ENCODE measurements at regions not wholly inside any gene's neighbourhood (a gene's known extent, or its start where the extent isn't known, plus 50 kb on each side); places are given as distances from the start of the nearest gene placed in this dataset.
"Not testable (repeated sequence)": the region's sequence is repeated elsewhere in the genome, so short reads cannot be mapped to it uniquely, and the experiment has no call there.

GRCh38 chr10:44724415-44725174 lies 186.5 kb upstream of the TMEM72 start:
- no peak for DNase-seq (ENCODE audit: extremely low read depth in 1 of 2, low read depth in 1 of 2)

GRCh38 chr10:44725404-44725803 lies 185.7 kb upstream of the TMEM72 start:
- DNase-seq (ENCODE audit: extremely low read depth in 1 of 2, low read depth in 1 of 2): no peak

DNA sequence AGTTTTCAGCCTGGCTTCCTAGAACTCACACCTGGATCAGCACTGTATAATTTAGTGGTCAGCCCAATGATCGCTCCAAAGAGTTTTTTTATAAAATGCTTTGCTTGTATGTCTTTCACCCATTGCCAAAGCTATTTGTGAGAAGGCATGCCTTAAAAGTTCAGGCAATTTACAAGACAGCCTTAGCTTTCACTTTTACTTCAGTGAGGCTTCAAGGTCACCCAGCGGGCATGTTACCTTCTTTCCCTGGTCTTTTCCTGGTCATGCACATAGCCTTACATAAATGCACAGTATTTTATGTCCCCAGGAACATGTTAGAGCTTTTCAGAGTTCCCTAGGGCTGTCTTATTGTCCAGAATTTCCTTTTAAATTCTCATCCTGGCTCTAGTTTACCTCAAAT lies 179.9 kb upstream of the TMEM72 start:
- no peak for DNase-seq (ENCODE audit: extremely low read depth in 1 of 2, low read depth in 1 of 2)

DNA sequence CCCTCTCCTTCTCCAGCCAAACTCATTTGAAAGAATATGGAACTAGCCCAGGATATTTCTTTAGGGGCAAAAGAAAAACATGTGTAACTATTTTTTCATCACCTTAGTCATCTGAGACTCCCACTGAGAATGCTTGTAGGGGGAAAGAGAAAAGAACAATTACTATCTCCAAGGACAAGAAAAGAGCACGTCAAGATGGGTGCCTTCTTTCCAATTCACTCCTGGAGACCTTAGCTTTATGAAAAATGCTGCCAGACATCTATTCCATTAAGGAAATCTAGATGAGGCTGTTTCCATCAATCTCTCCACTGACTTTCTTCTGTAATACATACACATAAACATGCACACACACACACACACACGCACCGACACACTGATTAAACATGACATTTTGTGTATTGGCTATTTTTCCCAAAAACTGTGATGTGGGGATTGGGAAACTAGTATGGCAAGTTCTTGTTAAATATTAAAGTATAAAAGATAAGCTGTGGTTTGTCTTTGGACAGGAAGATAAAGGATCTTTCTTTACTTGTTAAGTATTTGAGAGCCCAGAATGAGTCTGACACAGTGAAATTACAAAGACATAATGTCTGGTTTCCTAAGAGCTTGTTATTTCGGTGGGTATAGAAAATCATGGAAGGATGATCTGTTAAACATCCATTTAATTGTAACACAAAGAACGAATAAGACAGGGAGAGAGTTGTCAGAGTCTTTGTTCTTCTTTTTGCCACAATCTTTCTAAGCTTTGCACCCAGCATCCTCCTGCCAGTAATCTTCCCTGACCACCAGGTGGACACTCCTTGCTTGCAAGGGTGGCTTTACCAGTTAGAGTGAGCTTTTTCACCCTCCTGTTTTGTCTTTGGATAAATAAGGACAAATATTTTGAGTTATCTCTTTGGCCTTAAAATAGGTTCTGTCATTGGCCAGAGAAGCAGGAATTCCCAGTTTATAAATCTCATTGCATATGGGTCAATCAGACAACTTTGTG lies 177.3 kb upstream of the TMEM72 start:
- DNase-seq (ENCODE audit: extremely low read depth in 1 of 2, low read depth in 1 of 2): no peak

GRCh38 chr10:44742248-44742647 lies 168.9 kb upstream of the TMEM72 start:
- DNase-seq (ENCODE audit: extremely low read depth in 1 of 2, low read depth in 1 of 2): no peak

DNA sequence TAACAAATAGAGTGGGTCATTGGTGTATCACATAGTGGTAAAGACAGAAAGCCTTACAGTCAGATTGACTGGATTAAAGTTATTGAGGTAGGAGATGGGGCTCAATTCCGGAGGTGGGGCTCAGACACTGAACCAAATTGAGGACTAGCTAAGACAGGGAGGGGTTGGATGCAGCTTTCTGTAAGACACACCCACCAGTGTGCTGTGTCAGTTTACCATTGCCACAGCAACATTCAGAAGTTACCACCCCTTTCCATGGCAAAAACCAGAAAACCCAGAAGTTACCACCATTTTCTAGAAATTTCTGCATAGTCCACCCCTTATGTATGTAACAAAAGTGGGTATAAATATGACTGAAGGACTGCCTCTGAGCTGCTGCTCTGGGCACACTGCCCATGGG lies 167.6 kb upstream of the TMEM72 start:
- DNase-seq (ENCODE audit: extremely low read depth in 1 of 2, low read depth in 1 of 2): no peak

- no peak for DNase-seq (ENCODE audit: extremely low read depth in 1 of 2, low read depth in 1 of 2)
Observed at GRCh38 chr10:44745920-44746319, 165.2 kb upstream of the TMEM72 start.

GRCh38 chr10:44747593-44748172 lies 163.5 kb upstream of the TMEM72 start:
- DNase-seq (ENCODE audit: extremely low read depth in 1 of 2, low read depth in 1 of 2): no peak

GRCh38 chr10:44749151-44749550 lies 162.0 kb upstream of the TMEM72 start:
- no peak for DNase-seq (ENCODE audit: extremely low read depth in 1 of 2, low read depth in 1 of 2)

- DNase-seq (ENCODE audit: extremely low read depth in 1 of 2, low read depth in 1 of 2): no peak
Observed at GRCh38 chr10:44752451-44753441, 158.4 kb upstream of the TMEM72 start.

DNA sequence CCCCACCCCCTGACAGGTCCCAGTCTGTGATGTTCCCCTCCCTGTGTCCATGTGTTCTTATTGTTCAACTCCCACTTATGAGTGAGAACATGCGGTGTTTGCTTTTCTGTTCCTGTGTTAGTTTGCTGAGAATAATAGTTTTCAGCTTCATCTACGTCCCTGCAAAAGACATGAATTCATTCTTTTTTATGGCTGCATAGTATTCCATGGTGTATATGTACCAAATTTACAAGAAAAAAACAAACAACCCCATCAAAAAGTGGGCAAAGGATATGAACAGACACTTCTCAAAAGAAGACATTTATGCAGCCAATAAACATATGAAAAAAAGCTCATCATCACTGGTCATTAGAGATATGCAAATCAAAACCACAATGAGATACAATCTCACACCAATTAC lies 156.8 kb upstream of the TMEM72 start:
- DNase-seq (ENCODE audit: extremely low read depth in 1 of 2, low read depth in 1 of 2): not testable (repeated sequence)

GRCh38 chr10:44755481-44755880 lies 155.7 kb upstream of the TMEM72 start:
- no peak for DNase-seq (ENCODE audit: extremely low read depth in 1 of 2, low read depth in 1 of 2)

- no peak for DNase-seq (ENCODE audit: extremely low read depth in 1 of 2, low read depth in 1 of 2)
Observed at GRCh38 chr10:44756216-44756615, 154.9 kb upstream of the TMEM72 start.

- no peak for DNase-seq (ENCODE audit: extremely low read depth in 1 of 2, low read depth in 1 of 2)
Observed at GRCh38 chr10:44757551-44758205, 153.5 kb upstream of the TMEM72 start.

DNA sequence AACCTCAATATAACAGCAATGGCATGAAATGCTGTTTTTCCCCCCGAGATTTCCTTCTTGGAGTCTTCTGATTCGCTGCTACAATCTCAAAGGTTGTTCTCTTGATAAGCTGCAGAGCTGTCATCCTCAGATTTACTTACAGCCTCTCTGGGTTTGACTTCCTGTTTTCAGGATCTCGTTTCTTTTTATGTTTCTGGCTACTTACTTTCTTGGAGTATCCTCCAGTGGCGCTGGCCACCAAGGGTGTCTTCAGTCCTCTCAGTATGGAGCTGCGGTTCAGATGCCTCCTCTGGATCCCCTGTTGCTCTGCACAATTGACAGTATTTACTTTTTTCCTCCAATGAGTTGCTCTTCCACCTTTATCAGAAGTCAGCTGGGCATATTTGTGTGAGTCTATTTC lies 152.0 kb upstream of the TMEM72 start:
- DNase-seq (ENCODE audit: extremely low read depth in 1 of 2, low read depth in 1 of 2): no peak

- no peak for DNase-seq (ENCODE audit: extremely low read depth in 1 of 2, low read depth in 1 of 2)
Observed at GRCh38 chr10:44760513-44760912, 150.6 kb upstream of the TMEM72 start.

- DNase-seq (ENCODE audit: extremely low read depth in 1 of 2, low read depth in 1 of 2): no peak
Observed at GRCh38 chr10:44761076-44761475, 150.1 kb upstream of the TMEM72 start.

DNA sequence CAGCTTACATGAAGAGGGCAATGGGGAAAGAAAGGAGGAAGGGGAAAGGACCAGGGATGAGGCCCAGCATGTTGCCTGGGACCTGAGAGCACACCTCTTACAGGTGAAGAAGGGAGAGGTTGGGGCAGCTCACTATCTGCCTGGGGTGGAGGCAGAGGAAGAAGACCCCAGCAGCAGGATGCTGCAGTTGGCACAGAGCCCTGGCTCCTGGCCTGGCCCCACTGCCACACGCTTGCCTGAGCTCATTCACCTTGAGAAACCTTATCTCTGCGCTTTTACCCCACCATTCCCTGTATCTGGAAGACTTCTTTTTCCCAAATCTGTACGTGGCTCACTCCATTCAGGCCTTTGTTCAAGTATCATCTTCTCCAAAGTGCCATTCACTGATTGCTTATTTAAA lies 147.8 kb upstream of the TMEM72 start:
- DNase-seq (ENCODE audit: extremely low read depth in 1 of 2, low read depth in 1 of 2): no peak

GRCh38 chr10:44765299-44765698 lies 145.8 kb upstream of the TMEM72 start:
- DNase-seq (ENCODE audit: extremely low read depth in 1 of 2, low read depth in 1 of 2): no peak

DNA sequence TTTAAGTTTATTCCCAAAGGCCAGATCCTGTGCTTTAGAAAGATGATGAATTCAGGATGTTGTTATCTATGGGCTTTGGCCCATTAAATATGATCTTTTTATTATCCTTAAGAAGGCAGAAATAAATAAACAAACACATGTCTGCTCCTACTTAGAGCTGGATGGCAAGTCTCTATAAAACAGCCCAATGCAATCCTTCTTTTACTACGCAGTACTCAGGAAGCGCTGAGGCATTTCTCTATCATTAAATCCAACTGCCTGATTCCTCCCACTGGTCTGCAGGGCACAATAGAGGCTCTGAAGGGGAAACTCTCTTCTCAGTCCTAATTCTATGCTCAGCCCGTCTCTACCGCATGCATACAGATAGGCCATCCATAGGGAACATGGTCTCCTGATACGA lies 144.5 kb upstream of the TMEM72 start:
- no peak for DNase-seq (ENCODE audit: extremely low read depth in 1 of 2, low read depth in 1 of 2)

Data from stimulated activated CD8-positive, alpha-beta memory T cell treated with anti-CD3 and anti-CD28 coated beads, Interleukin-7, amount 100 ng/mL, for 48 hours (primary cell).